GM19328 (cell line): ENCODE measurements at regions not wholly inside any gene's neighbourhood (a gene's known extent, or its start where the extent isn't known, plus 50 kb on each side); places are given as distances from the start of the nearest gene placed in this dataset.

Experiments
- ATAC-seq: cut with Tn5 transposase; IDR thresholded peaks from one replicate; pipeline ENCODE4 v1.9.1; 2021; ENCODE audit warnings: mild to moderate bottlenecking, moderate library complexity; ENCODE audit not compliant: unreplicated experiment

- no peak for ATAC-seq
Measured at GRCh38 chr2:217392930-217393584, 533.2 kb upstream of the TNP1 start.

- ATAC-seq, result no peak
Measured at GRCh38 chr2:217387776-217388387, 528.0 kb upstream of the TNP1 start.

- ATAC-seq, result no peak
Measured at GRCh38 chr2:217386041-217386440, 526.2 kb upstream of the TNP1 start.

DNA sequence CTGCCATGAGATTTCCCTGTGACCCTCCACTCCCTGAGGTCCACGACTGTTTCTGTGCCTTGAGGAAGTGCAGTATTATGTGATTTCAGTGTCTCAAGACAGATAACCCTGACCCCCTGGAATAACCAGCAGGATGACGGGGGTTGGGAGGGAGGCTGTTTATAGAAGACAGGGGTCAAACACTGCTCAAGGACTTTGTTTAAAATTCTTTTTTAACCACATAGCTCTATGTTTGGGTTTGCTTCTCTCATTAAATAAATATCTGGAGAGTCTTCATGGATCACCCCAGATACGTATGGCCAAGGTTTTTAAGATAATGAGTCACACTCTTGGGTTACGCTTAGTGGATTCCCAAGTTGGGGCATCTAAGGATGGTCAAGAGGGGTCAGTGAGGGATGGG, 523.8 kb upstream of the TNP1 start:
- ATAC-seq, result no peak

DNA sequence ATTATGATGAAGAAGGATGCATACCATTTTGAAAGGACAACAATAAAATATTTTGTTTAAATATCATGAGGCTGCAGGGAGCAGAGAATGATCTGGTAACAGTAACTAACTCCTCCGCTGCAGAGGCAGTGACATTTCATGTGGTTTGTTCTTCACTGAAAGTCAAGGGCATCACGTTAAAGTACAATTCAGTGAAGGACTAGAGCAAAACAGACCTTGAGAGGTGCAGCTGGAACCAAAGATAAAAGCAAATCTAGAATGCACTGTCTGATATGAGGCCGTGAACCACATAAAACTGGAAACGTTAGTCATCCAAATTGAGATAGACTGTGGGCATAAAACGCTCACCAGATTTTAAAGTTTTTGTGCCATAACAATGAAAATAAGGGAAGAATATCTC, 522.9 kb upstream of the TNP1 start:
- no peak for ATAC-seq

GRCh38 chr2:217379807-217380206, 519.9 kb upstream of the TNP1 start:
- no peak for ATAC-seq

DNA sequence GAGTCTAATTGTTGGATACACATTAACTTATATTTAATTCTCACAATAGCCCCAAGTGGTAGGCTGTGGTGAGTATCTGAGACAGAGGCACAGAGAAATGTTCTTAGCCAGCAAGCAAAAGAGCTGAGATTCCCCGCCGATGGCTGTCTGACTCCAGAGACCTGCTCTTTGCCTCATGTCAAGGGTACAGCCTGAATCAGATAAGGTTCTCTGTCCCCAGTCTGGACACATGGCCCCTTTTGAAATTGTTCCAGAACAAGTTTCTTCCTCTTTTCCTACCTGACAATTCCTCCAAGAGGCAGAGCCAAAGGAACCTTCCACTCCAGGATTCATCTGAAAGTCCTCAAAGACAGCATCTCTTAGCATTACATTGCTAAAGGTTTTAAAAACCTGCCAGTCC, 512.9 kb upstream of the TNP1 start:
- ATAC-seq, result no peak

GRCh38 chr2:217371781-217372213, 511.9 kb upstream of the TNP1 start:
- ATAC-seq, result no peak

GRCh38 chr2:217370391-217370790, 510.5 kb upstream of the TNP1 start:
- ATAC-seq, result no peak

- no peak for ATAC-seq
Measured at GRCh38 chr2:217367464-217367863, 507.6 kb upstream of the TNP1 start.

DNA sequence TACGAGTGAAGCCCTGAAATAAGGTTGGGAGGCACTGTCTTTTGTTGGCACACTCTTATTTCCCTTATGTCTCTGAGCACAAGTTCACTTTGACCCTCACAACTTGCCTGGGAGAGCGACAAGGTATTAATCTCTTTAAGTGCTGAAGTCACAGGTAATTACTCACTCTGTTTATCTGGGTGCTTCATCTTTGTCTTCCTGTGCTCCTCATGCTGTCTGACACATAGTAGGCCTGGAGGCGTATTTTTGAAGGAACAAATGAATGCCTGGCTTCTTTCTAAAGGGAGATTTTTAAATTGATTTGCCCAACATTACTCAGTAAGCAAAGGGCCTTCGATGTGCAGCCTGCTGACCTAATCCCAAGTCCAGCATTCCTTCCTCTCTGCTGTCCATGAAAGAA, 507.1 kb upstream of the TNP1 start:
- no peak for ATAC-seq

DNA sequence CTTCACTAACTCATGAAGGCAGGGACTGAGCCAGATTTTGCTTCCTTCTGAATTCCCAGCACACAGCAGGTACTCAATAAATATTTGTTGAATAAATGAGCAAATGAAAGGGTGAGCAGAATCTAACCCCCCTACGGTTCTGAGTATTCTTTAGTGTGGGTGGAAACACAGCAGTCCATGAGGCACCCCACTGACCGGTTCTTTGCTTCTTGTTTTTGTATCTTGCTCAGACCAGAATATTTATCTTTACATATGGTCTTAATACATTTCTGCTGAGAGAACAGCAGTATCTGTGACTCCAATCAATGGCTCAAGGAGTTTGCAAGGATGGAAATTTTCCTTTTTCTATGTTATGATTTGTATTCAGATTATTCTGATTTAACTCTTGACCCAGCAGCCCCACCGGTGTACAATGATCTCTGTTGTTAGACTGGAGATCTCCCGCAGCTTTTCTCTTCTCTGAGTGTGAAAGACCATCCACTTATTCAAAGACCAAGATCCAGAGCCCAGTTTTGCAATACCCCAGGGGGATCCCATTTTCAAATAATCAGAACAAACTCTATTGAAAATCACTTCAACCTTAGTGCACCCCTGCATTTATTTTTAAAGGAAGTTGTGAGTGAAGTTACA, 506.5 kb upstream of the TNP1 start:
- no peak for ATAC-seq

DNA sequence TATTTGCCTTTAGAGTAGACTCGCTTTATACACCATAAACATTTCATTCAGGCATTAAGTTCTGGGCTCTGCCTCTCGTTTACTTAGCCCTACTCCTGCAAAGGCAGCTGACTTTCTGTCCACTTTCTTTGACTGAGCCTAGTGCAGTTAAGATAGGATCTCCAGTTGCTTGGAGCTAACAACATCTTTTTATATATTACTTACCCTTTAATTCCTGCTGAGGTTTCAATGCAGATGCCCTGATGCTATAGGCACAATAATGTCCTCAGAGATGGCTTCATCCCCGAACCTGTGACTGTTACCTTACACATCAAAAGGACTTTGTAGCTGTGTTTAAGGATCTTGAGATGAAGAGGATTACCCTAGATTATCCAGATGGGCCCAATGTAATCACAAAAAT, 505.8 kb upstream of the TNP1 start:
- ATAC-seq, result no peak

- no peak for ATAC-seq
Measured at GRCh38 chr2:217364224-217364623, 504.4 kb upstream of the TNP1 start.

- ATAC-seq, result no peak
Measured at GRCh38 chr2:217363470-217363869, 503.6 kb upstream of the TNP1 start.

DNA sequence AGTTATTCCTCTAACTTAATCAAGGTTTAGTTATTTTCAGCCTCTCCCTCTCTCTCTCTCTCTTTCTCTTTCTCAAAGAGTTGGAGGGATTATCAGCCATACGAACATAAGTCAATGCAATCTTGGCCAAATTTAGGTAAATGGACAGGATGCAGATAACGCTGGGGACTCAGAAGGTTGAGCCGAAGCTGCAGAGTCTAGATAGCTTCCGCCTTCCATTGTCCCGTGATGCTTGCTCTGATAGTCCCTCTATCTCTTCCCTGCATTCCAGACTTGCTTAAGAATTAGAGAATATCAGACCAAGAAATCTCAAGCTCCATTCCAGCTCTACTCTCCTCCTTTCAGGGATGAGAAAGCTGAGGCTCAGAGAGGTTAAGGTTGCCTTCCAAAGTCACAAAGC, 502.8 kb upstream of the TNP1 start:
- ATAC-seq, result no peak

GRCh38 chr2:217362286-217362685, 502.4 kb upstream of the TNP1 start:
- no peak for ATAC-seq

- ATAC-seq, result no peak
Measured at GRCh38 chr2:217361483-217361880, 501.6 kb upstream of the TNP1 start.

- ATAC-seq, result no peak
Measured at GRCh38 chr2:217360781-217361482, 501.1 kb upstream of the TNP1 start.

DNA sequence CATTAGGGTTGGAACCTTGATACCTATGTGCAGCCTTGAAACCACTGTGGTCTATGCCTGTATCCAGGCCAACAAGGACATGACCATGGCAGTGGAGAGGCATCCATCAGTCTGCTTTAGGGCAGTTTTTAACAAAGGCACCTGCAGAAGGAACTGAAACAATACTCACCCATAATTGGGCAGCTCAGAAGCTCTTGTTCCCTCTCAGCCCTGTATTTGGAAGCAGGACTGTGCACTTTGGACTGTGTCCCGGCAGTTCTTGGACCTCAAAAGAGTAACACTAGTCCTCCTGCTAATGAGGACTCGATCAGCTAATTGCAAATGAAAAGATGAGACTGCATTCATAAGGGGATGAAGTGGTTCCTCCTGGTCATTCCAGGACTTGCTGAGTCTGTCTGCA, 500.2 kb upstream of the TNP1 start:
- no peak for ATAC-seq

DNA sequence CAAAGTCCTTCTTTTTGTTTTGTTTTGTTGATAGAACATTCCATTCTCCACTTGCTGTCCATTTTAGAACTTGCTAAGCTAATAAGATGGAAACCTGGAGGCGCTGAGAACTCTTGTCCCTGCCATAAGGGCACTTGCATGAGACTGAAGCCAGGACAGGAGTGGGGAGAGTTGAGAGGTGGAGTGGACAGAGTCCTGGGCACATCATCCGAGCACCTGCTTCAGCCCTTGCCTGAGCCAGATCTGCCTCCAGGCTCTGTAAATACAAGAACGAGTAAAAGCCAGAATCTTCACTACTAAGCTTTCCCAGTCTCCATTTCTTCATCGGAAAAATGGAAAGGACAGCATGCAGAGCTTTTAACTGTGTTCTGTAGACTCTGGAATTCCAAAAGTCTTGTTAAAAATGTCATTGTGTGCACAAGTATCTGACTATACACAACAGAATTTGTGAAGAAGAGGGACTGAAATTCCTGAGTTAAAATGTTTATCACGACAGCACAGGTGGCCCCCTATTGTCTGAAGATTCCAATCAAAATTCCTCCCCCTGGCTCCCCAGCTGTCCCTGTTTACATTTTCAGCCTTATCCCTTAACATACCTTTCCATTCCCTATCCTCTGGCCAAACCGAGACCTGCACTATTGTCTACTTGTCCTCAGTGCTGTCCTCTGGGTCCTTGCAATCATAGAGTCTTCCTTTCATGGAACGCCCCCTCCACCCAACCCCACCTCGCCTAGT, 498.2 kb upstream of the TNP1 start:
- no peak for ATAC-seq
